ENCODE measurements at regions not wholly inside any gene's neighbourhood (a gene's known extent, or its start where the extent isn't known, plus 50 kb on each side); places are given as distances from the start of the nearest gene placed in this dataset.

GRCh38 chr13:111561091-111561781 lies 240.8 kb downstream of the TEX29 start:
- Histone ChIP-seq H3K9me3 (no peaks in the 10 kb centered on the region), H3K36me3 (no peaks in the 10 kb centered on the region), H3K27me3 (peaks cover 0 to 3% (median 3%) of the 10 kb centered on the region in 3 donors), H3K27ac (no peak overlapping the region), H3K4me3 (no peak overlapping the region), H3K4me1 (no peaks in the 10 kb centered on the region)
- ATAC-seq = no peak
- intact Hi-C loops (cut with DNase I; ENCODE audit: low total_unique reads) (no loop called here), in situ Hi-C loops (cut with MboI; ENCODE audit: low sequenced_read_pairs in 4 of 4) (no loop called here)
- TF ChIP-seq CTCF (IDR thresholded peaks at IDR 0.05 in 4 of 5, conservative IDR thresholded peaks at IDR 0.05 in 1 of 5) (no peak), POLR2A (IDR thresholded peaks at IDR 0.05) (no peak)
- no peak for DNase-seq

- ATAC-seq (no peak), DNase-seq (no peak)
- Histone ChIP-seq H3K27me3 (peaks cover 0 to 3% (median 3%) of the 10 kb centered on the region in 3 donors), H3K36me3 (no peaks in the 10 kb centered on the region), H3K27ac (no peak overlapping the region), H3K4me3 (no peak overlapping the region), H3K9me3 (no peaks in the 10 kb centered on the region), H3K4me1 (no peaks in the 10 kb centered on the region)
- in situ Hi-C loops (cut with MboI; ENCODE audit: low sequenced_read_pairs in 4 of 4) (no loop called here), intact Hi-C loops (cut with DNase I; ENCODE audit: low total_unique reads) (no loop called here)
- TF ChIP-seq CTCF (IDR thresholded peaks at IDR 0.05 in 4 of 5, conservative IDR thresholded peaks at IDR 0.05 in 1 of 5) (no peak), POLR2A (IDR thresholded peaks at IDR 0.05) (no peak)
Measured at GRCh38 chr13:111562716-111563115, 242.3 kb downstream of the TEX29 start.

GRCh38 chr13:111564606-111565005 lies 244.2 kb downstream of the TEX29 start:
- no peak for DNase-seq
- no peak for TF ChIP-seq POLR2A (IDR thresholded peaks at IDR 0.05)
- TF ChIP-seq CTCF (IDR thresholded peaks at IDR 0.05 in 4 of 5, conservative IDR thresholded peaks at IDR 0.05 in 1 of 5) = no peak
- no peak overlapping the region for H3K4me3 ChIP-seq
- in situ Hi-C loops (cut with MboI; ENCODE audit: low sequenced_read_pairs in 4 of 4) (no loop called here), intact Hi-C loops (cut with DNase I; ENCODE audit: low total_unique reads) (no loop called here)
- no peaks in the 10 kb centered on the region for H3K9me3 ChIP-seq
- no peak for ATAC-seq
- H3K36me3 ChIP-seq = no peaks in the 10 kb centered on the region
- H3K4me1 ChIP-seq = no peaks in the 10 kb centered on the region
- H3K27me3 ChIP-seq = peaks cover 0 to 3% (median 3%) of the 10 kb centered on the region in 3 donors
- H3K27ac ChIP-seq = no peak overlapping the region

GRCh38 chr13:111565400-111565799 lies 245.0 kb downstream of the TEX29 start:
- peaks cover 0 to 3% (median 0%) of the 10 kb centered on the region in 3 donors for H3K27me3 ChIP-seq
- no peak for TF ChIP-seq POLR2A (IDR thresholded peaks at IDR 0.05)
- no peak for TF ChIP-seq CTCF (IDR thresholded peaks at IDR 0.05 in 4 of 5, conservative IDR thresholded peaks at IDR 0.05 in 1 of 5)
- H3K4me3 ChIP-seq = no peak overlapping the region
- no peak for DNase-seq
- H3K36me3 ChIP-seq = no peaks in the 10 kb centered on the region
- no peaks in the 10 kb centered on the region for H3K9me3 ChIP-seq
- ATAC-seq = no peak
- intact Hi-C loops (cut with DNase I; ENCODE audit: low total_unique reads) = no loop called here
- H3K4me1 ChIP-seq = no peaks in the 10 kb centered on the region
- no peak overlapping the region for H3K27ac ChIP-seq
- in situ Hi-C loops (cut with MboI; ENCODE audit: low sequenced_read_pairs in 4 of 4) = no loop called here

GRCh38 chr13:111566567-111566966 lies 246.1 kb downstream of the TEX29 start:
- DNase-seq = no peak
- H3K4me1 ChIP-seq = no peaks in the 10 kb centered on the region
- ATAC-seq = no peak
- TF ChIP-seq CTCF (IDR thresholded peaks at IDR 0.05 in 4 of 5, conservative IDR thresholded peaks at IDR 0.05 in 1 of 5) (no peak), POLR2A (IDR thresholded peaks at IDR 0.05) (no peak)
- intact Hi-C loops (cut with DNase I; ENCODE audit: low total_unique reads) = no loop called here
- peaks cover 0 to 3% (median 0%) of the 10 kb centered on the region in 3 donors for H3K27me3 ChIP-seq
- in situ Hi-C loops (cut with MboI; ENCODE audit: low sequenced_read_pairs in 4 of 4) = no loop called here
- no peaks in the 10 kb centered on the region for H3K9me3 ChIP-seq
- no peak overlapping the region for H3K4me3 ChIP-seq
- H3K36me3 ChIP-seq = no peaks in the 10 kb centered on the region
- no peak overlapping the region for H3K27ac ChIP-seq
